GM21723 (cell line): ENCODE measurements at regions not wholly inside any gene's neighbourhood (a gene's known extent, or its start where the extent isn't known, plus 50 kb on each side); places are given as distances from the start of the nearest gene placed in this dataset.
"Not testable (repeated sequence)": the region's sequence is repeated elsewhere in the genome, so short reads cannot be mapped to it uniquely, and the experiment has no call there.

Experiments used
- ATAC-seq: cut with Tn5 transposase; IDR thresholded peaks from one replicate; pipeline ENCODE4 v1.9.1; 2021; ENCODE audit warnings: mild to moderate bottlenecking, moderate library complexity; ENCODE audit not compliant: unreplicated experiment

DNA sequence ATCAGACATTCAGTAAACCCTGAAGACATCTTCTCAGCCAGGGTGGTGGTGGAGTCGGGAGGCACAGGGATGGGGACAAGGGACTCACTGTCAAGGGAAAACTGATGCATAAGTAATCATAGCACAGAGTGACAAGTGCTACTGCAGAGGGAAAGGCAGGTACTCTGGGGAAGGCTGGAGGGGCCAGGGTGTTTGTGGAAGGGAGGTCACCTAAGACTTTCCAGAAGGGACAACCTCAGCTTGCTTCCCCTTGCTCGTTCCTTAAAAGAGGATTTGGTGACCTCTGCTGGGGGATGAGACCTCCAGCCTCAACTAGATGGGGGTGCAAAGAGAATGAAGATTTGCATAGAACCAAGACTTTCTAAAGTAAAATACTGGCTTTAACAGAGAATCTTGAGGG is 99.5 kb downstream of the SLC4A3 start:
- ATAC-seq: no peak

DNA sequence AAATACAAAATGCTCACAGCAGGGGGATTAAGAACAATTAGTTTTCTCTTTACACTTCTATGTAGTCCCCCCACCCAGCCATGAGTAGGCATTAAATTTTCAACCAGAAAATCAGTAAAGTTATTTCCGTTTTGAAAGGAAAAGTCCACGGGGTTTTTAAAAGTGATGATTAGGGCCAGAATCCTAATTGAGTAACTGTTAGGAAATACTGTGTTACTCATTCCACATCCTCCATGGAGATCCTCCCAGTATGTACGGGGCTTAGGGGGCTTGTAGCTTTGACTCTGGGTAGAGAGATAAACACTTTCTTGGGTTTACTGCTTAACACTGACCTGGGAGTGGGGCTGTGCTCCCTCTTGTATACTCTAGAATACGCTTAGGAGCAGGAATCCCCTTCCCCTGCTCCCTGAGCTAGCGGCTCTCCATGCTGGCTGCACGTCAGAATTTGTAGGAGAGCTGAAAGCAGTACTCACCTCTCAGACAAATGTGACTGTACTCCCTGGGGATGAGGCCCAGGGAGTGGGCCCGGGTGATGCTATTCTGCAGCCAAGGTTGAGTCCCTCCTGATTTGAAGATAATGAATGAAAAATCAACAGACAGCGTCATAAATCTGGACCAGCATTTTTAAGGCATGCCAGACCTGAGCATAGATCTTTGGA is 100.5 kb downstream of the SLC4A3 start:
- no peak for ATAC-seq

DNA sequence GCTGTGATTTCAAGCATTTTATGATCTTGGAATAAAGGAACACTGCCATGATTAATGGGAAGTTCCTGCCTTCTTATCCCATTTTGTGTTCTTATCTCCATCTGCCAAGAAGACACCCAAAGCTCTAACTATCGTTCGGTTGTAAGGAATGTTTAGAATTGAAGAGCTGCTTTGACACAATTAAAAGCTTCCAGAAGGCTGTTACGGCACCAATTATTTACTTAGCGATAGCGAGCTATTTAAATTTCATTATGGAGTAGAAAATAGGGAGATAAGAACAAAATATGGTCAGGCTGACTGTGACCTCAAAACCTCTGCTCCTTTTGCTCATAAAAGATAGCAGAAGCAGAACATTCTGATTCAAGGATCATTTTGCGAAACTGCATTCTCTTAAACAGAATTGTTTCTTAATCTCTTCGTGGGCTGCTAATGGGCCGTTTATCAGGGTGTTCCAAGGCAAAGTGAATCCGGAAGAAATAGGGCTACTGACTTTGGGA is 101.6 kb downstream of the SLC4A3 start:
- no peak for ATAC-seq

DNA sequence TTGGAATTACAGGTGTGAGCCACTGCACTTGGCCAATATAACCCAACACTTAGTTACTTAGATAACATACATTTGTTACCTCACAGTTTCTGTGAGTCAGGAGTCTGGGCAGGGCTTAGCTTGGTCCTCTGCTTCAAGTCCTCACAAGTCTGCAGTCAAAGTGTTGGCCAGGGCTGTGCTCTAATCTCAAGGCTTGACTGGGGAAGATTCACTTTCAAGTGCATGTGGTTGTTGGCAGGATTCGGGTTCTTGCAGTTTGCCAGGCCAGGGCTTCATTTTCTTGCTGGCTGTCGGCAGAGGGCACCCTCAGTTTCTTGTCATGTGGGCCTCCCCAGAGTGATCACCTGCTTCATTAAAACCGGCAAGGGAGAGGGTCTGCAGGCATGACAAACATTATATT is 103.7 kb downstream of the SLC4A3 start:
- ATAC-seq: no peak

DNA sequence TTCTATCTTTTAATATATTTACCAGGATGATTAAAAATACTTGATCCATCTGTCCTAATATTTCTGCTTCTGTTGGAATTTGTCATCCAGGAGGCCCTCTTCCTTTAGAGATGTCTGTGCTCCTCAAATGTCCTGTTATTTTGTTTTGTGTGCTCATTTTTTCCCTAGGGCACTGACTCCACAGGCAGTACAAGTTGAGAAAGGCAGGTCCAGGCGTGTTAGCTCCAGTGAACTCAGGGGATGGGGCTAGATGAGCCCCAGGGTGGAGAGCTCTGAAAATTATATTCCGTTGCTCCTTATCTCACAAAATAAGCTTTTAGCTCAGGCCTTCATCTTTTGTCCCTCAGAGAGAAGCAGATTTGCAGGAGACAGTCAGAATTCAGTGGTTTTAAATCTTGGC is 105.7 kb downstream of the SLC4A3 start:
- no peak for ATAC-seq

DNA sequence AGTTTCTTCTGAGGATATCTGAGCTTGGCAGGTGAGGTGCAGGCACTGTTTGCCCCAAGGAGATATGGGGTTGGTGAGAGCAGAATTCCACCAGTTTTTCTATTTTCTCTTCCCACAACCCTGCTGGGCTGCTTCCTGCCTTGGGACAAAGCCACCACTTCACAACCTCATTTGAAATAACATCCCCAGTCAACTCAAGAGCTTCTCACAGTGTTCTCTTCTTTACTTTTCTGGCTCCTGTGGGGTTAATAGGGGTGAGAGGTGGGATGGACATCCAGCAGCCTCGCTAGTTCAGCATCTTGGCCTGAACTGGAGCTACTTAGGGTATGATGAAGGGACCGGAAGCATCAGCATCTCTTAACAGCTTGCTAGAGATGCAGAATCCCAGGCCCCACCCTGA is 106.3 kb downstream of the SLC4A3 start:
- ATAC-seq: no peak

DNA sequence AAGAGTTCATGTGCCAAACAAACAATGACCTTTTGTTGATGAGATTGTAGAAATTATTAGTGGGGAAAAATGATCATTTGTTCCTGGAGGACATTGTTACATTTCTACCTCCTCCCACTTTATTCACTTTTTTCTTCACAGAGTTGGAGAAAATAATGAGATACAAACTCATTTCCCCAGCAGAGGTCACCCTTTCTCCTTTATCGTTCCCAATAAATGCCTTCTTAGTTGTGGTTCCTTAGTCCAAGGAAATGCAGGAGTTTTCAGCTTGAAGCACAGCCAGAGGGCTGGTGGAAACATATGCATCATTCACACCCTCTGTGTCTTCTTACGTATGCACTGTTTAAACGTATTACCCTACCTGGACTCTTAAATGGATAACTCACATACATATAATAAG is 108.8 kb downstream of the SLC4A3 start:
- ATAC-seq: no peak

DNA sequence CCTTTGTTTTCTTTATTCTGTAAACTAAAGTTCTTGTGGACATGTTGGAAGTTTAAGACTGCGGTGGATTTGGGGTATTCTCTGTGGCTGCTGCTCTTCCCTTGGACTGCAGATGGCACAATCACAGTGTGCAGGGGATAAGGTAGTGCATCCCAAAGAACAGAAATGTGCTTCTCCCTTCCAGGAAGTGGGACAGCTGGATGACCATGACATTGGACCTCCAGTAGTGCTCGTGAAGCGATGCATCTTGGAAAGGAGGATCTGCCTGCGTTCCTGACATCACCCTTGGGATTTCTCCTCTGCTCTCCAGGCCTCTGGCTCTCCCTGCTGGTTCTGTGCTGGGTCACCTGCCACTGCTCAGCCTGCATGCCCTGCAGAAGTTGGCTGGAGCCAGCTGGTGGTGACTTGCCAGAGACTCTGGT is 109.9 kb downstream of the SLC4A3 start:
- ATAC-seq: no peak

DNA sequence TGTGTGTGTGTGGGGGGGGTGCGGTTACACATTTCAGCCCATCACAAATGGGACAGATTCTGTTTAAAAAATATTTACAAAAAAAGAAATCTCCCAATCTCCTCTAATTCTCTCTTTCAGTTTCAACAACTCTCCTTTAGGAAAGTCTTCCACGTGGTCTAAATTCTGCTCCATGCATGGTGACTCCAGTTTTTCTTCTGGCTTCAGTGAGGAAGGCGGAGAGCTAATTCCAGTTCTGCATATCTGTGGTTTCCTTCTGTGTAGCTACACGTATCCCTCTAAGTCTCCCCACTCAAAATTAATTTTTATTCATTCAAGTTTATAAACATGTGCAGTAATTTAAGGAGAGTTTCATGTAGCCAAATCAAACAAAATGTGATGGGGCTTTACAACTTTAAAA is 111.6 kb downstream of the SLC4A3 start:
- no peak for ATAC-seq

DNA sequence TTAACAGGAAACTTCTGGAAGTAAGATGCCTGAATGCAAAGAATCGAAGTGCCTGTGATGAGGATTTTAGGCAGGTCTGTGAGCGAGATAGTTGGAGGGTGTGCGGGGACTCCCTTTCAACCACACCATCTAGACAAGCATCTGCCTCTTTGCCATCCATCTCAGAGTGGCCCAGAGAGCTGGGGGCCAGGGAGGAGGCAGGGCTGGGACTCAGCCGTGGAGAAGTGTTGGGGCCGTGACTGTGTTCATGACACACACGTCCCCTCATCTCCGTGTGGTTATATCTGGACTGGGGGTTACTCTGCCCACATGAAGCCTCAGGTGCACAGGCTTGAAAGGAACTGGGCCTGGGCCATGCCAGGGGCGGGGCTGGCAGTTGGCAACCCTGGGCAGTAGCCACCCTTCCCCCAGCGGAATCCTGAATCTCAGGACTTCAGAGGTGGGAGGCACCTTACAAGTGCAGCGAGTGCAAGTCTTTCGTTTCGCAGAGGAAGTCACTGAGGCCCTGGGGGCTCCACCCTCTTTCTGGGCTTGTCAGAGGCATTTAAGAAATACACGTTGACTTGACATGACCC is 112.5 kb downstream of the SLC4A3 start:
- no peak for ATAC-seq

DNA sequence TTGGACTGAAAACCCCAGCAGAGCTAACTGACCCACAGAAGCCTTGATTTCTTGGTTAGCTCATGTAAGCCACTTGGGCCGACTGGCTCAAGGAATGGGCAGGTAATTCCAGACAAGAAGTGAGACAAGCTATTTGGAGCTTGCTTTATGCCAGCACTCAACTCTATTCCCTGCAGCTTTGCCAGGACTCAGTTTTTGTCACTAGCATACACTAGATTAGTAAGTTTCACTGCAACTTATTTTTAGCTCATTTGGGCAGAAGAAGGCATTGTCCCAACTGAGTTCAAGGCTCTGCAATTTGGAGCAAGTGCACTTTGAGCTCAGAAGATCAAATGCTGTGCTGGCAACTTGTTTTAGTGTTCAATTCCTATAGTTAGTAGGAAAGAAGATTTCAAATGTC is 116.1 kb downstream of the SLC4A3 start:
- no peak for ATAC-seq

DNA sequence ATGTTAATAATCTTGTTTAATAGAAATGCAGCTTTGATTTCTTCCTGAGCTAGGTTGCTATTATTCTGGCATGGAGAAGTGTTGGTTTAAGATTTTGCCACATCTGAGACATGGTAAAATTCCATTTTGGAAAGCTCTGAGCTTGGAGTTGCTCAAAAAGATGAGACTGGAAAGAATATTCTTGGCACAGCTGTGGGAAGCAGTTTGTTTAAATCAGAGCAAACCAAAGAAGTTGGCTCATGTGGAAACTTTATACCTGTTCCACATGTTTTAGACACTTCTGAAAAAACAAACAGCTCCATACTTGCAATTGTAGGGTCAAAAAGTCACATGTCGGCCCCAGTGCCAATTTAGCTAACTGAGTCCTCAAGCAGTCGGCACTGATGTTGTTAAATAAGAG is 116.6 kb downstream of the SLC4A3 start:
- ATAC-seq: no peak

DNA sequence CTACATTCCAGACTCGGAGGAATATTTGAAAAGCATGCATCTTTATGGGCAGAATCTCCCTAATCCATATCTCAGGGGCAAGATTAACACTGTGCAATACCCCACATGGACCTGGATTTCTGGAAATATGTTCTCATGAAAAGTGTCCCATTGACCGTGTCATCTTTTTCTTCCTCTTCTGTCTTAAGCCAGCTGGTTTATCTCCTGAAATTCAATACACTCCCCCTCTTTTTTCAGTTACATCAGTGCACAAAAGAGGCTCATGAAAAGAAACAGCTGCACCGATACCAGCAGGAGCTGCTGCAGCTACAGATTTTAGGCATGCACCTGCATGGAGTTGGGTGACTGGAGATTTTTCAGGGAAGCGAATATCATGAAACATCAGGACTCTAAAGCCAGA is 117.2 kb downstream of the SLC4A3 start:
- ATAC-seq: no peak

DNA sequence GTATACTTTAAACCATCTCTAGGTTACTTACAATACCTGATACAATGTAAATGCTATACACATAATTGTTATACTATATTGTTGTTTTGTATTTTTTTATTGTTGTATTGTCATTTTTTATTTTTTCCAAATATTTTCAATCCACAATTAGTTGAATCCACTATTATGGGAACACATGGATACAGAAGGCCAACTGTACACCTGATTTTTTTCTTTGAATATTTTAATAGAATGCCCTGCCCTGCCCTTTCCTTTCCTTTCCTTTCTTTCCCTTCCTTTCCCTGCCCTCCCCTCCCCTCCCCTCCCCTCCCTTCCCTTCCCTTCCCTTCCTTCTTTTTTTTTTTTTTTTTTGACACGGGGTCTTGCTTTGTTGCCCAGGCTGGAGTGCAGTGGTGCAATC is 120.2 kb downstream of the SLC4A3 start:
- ATAC-seq: no peak

DNA sequence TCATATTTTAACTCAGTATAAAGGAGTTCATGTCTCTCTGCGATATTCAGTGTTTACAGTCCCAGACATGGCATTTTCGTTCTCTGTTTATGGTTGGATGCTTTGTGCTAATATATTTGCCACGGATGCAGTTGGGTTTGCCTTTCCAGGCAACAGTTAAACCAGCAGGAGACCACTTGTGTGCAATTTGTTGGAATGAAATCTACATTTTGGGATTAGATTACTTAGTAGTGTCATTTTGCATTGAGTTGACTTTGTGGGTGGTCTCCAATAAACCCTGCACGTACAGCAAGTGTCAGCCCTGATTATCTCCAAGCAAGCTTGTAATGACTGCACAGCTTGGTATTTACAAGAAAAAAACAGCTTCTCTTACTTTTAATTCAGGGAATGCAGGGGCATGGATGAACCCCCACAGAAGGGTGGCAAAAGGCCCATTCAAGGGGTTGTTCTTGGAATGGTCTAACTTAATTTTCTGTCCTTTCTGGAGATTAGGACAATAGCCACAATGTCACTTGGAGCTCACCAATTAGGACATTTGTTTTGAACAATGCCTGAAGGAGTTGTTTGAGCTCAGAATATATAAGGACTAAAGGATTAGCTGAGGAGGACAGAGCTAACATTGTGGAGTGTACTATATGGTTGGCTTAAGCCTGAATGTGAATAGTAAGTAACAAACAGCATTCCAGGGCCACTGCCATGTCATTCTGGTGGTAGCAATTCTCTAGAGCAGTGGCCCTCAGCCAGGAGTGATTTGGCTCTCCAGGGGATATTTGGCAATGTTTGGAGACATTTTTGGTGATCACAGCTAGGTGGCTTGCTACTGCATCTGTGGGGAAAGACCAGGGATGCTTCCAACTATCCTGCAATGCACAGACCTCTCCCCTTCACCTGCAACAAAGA is 121.5 kb downstream of the SLC4A3 start:
- no peak for ATAC-seq

DNA sequence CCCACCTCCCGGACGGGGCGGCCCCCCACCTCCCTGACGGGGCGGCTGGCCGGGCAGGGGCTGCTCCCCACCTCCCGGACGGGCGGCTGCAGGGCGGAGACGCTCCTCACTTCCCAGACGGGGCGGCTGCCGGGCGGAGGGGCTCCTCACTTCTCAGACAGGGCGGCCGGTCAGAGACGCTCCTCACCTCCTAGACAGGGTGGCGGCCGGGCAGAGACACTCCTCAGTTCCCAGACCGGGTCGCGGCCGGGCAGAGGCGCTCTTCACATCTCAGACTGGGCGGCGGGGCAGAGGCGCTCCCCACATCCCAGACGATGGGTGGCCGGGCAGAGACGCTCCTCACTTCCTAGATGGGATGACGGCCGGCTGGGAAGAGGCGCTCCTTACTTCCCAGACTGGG is 123.7 kb downstream of the SLC4A3 start:
- ATAC-seq: not testable (repeated sequence)

DNA sequence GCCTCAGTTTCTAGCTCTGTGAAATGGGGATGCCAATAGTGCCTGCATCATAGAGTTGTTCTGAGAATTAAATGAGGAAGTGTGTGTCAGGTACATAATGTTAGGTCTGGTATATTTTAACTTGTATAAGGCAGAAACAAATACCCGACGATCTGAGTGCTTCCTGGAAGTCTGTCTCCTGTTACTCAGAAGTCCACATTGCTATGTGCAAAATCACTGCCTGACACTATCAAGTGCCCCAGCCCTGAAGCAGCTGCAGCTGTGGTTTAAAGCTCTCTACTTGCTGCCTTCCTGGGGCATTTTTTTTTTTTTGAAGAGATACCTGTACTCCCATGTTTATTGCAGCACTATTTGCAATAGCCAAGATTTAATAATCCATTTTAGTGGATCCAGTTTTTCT is 125.3 kb downstream of the SLC4A3 start:
- no peak for ATAC-seq

DNA sequence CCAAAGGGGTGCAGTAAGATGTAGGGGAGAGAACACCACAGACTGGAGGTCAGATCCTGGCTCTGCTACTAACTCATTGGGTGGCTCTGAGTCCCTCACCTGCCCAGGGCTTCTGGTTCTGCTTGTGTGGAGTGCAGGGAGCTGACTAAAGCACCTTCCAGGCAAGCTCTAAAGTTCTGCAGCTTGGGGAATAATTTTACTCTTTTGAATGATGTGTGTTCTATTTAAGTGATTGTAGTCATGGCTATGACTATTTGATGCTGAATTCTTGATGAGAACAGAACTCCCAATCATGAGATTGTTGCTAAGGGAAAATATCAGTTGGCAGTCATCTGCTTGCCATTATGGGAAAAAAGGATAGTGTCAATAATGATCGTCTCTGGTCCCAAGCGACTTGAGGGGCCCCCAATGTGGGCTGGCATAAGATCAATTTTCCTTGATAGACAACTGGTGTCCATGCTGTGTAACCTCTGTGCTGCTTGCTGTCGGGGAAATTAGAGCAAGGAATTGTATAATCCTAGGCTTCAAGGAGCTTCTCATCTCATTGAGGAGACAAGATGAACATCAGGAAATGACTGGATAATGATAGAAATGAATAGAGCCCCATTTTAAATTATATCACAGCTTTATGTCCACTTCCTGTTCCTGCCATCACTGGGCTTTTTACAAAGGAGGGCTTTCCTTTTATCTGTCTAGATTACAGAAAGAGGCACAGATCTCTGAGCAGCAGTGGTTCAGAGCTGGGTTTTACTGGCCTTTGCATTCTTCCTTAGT is 131.7 kb downstream of the SLC4A3 start:
- no peak for ATAC-seq

DNA sequence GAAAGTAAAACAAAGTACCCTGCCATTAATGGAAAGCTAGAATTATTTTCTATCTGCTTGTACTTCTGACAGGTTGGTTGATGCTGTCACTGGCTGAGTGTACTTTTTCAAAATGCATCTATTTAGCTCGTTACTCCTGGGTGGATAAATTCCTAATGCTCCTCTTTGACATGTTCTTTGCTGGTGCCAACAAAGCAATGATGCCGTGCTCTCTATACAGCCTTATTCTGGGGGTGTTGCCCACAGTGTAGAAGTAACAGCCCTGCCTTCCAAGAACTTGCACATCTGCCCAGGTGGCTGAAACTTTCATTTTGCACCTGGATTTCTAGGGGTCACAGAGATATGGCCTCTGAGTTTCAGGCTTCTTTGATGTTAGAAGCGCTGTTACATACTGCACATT is 132.4 kb downstream of the SLC4A3 start:
- no peak for ATAC-seq

DNA sequence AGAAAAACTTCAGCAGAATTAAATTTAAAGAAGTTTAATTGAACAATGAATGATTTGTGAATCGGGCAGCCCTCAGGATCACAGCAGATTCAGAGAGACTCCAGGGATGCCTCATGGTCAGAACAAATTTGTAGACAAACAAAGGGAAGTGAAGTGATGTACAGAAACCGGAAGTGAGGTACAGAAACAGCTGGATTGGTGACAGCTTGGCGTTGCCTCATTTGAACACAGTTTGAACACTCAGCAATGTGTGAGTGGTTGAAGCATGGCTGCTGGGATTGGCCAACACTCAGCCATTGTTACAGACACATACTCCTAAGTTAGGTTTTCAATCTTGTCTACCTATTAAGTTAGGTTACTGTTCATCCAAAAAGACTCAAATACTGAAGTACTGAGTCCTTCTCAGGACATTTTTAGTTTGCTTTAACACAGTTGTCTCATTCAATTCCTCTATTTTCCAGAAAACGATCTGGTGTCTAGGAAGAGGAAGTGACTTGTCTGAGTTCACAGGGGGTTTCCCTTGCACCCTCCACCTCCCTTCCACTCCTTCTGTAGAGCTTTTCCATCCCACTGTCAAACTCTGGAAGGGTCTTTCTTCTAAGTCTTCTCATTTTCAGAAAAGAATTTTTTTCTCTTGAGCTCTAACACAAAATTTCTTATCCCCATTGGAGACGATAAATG is 137.9 kb downstream of the SLC4A3 start:
- no peak for ATAC-seq

DNA sequence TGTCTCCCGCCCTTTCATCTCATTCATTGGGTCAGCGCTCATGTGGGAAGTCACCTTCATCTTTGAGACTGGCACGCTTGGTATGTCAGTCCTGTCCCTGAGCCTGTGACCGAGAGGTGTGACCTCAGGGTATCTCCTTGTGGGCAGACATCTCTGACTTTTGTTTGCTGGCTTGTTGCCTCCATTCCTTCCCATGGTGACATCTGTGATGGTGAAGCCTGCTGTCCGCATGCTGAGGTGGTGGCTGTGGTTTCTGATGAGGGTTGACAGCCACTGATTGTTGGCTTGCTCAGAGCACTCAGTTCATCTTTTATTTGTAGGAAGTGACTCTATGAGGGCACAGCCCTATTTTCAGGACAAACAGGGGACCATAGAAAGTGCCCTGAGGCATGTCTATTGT is 139.2 kb downstream of the SLC4A3 start:
- ATAC-seq: no peak
